AG04450 (cell line): ENCODE measurements at regions not wholly inside any gene's neighbourhood (a gene's known extent, or its start where the extent isn't known, plus 50 kb on each side); places are given as distances from the start of the nearest gene placed in this dataset.

Experiments used
- CTCF ChIA-PET: fragments of 300-600, 350-600 bp; formaldehyde crosslinking; extraction: SDS; loops from one replicate; lab custom pipeline; 2022; ENCODE audit warnings: antibody characterized with exemption, inconsistent platforms; lab: Charles Lee
- POLR2A ChIA-PET: fragments of 350-600 bp; formaldehyde crosslinking; extraction: SDS; loops from one replicate; lab custom pipeline; 2021; ENCODE audit warnings: antibody characterized with exemption, inconsistent platforms; lab: Yijun Ruan, JAX
- DNase-seq: peaks from one replicate; pipeline ENCODE4 v3.0.0-alpha.2; 2011; ENCODE audit warnings: low read depth, low spot score
- H3K27ac ChIP-seq: one replicate; pipeline ENCODE4 v1.5.1; 2012; ENCODE audit warnings: low read depth, low read length, control low read depth
- H3K27me3 ChIP-seq: one replicate; pipeline ENCODE4 v1.6.0; 2012; ENCODE audit warnings: low read length; ENCODE audit not compliant: control insufficient read depth, insufficient read depth
- H3K4me3 ChIP-seq: 2 replicates; pipeline ENCODE4 v1.5.1; 2011; ENCODE audit warnings: mild to moderate bottlenecking, low read depth, low read length, control low read depth
- H3K9me3 ChIP-seq: 2 replicates; pipeline ENCODE4 v1.5.1; 2012; ENCODE audit warnings: low read length; ENCODE audit not compliant: control insufficient read depth, insufficient read depth
- TF ChIP-seq, protein P1 (sequence below): IDR thresholded peaks from 2 replicates; pipeline ENCODE4 v1.5.1; 2011; ENCODE audit warnings: low read depth, low read length, control low read depth, inconsistent platforms

DNA sequence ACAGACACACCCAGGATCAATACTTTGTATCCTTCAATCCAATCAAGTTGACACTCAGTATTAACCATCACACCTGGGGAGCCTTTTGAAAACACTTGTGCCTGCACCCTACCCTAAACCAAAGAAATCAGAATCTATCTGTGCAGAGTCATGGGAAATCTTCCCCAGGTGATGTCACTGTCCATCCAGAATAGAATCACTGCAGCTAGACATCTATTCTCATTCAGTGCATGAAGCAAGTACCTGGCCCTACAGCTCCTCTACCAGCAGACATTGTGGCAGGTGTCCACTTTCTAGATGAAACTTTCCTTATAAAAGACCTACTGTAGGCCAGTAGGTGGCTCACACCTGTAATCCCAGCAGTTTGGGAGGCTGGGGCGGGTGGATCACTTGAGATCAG is 262.4 kb upstream of the MARCKS start:
- Histone ChIP-seq H3K27ac (no peak overlapping the region), H3K27me3 (no peaks in the 10 kb centered on the region), H3K9me3 (no peaks in the 10 kb centered on the region), H3K4me3 (no peak overlapping the region)
- DNase-seq = no peak
- TF ChIP-seq, protein P1, sequence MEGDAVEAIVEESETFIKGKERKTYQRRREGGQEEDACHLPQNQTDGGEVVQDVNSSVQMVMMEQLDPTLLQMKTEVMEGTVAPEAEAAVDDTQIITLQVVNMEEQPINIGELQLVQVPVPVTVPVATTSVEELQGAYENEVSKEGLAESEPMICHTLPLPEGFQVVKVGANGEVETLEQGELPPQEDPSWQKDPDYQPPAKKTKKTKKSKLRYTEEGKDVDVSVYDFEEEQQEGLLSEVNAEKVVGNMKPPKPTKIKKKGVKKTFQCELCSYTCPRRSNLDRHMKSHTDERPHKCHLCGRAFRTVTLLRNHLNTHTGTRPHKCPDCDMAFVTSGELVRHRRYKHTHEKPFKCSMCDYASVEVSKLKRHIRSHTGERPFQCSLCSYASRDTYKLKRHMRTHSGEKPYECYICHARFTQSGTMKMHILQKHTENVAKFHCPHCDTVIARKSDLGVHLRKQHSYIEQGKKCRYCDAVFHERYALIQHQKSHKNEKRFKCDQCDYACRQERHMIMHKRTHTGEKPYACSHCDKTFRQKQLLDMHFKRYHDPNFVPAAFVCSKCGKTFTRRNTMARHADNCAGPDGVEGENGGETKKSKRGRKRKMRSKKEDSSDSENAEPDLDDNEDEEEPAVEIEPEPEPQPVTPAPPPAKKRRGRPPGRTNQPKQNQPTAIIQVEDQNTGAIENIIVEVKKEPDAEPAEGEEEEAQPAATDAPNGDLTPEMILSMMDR = no peak
- ChIA-PET POLR2A (no interaction called here), CTCF (interaction anchor here (0.8 kb wide), 1 partner anchor 9 kb away, joined by 3 read pairs; no protein-coding TSS in a partner anchor)

- ChIA-PET POLR2A (no interaction called here), CTCF (interaction anchor here (0.6 kb wide), 1 partner anchor 55 kb away, joined by 3 read pairs; no protein-coding TSS in a partner anchor)
- Histone ChIP-seq H3K4me3 (no peak overlapping the region), H3K27ac (peak overlapping the region; percentile 41), H3K9me3 (no peaks in the 10 kb centered on the region), H3K27me3 (no peaks in the 10 kb centered on the region)
- no peak for DNase-seq
- TF ChIP-seq, protein P1 = no peak
Observed at GRCh38 chr6:113595911-113596376, 261.2 kb upstream of the MARCKS start.

DNA sequence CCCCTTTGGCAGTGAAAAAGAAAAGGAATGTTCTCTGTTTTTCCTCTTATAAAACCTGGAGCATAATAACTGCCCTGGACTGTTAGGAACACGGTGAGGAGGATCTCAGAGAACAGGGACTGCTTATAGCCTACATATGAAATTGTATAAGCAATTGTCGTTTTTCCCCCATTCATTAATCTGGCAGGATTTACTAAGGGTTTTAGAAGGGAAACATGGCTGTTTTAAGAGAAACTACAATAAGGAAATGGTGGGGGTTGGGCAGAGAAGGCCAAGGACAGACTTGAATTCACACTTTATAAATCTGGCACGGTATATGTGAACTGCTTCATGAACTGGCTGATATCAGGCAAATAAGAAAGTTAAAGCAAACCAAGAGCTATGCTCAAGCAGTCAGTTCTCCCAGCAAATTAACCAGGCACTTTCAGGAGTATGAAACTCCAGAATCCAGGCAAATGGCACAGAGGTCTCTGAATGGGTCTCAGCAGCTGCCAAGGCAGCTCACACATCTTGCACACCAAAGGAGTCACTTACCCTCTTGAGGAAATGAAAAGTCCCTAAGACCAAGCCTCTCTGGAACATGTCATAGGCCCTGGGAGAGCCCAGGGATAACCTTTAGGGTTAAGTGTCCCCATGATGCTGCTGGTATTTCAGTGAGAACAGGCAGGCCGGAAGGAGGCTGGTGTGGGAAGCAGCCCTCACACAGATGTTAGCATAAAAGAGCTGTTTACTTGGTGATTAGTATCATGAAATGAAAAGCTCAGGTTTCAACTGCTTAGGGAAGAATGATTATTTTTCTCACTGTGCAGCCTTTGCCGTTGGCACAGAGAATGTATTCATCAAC is 260.5 kb upstream of the MARCKS start:
- Histone ChIP-seq H3K27me3 (no peaks in the 10 kb centered on the region), H3K9me3 (no peaks in the 10 kb centered on the region), H3K27ac (no peak overlapping the region), H3K4me3 (no peak overlapping the region)
- TF ChIP-seq, protein P1 = no peak
- ChIA-PET POLR2A (no interaction called here), CTCF (interaction anchor here (0.5 to 0.6 kb wide), 2 partner anchors 55 to 1434 kb away, joined by 3 read pairs; no protein-coding TSS in a partner anchor)
- DNase-seq = no peak

- H3K27ac ChIP-seq = no peak overlapping the region
- CTCF ChIA-PET = interaction anchor here (0.5 kb wide), 1 partner anchor 1434 kb away, joined by 3 read pairs; no protein-coding TSS in a partner anchor
- POLR2A ChIA-PET = no interaction called here
Observed at GRCh38 chr6:113597231-113597583, 259.9 kb upstream of the MARCKS start.

More at GRCh38 chr6:113597231-113597583, 259.9 kb upstream of the MARCKS start:
- Histone ChIP-seq H3K9me3 (no peaks in the 10 kb centered on the region), H3K27me3 (no peaks in the 10 kb centered on the region), H3K4me3 (no peak overlapping the region)
- DNase-seq = no peak
- TF ChIP-seq, protein P1 = no peak
